Mesothelial cell of epicardium (in vitro differentiated cells): ENCODE measurements at regions not wholly inside any gene's neighbourhood (a gene's known extent, or its start where the extent isn't known, plus 50 kb on each side); places are given as distances from the start of the nearest gene placed in this dataset.

Source experiments
- DNase-seq, 2 experiments: peaks; one replicate each; pipeline ENCODE4 v3.0.0; 2021; ENCODE audit warnings: low spot score in 2 of 2; ENCODE audit not compliant: unreplicated experiment in 2 of 2
- H3K27ac Mint-ChIP-seq: 2 replicates; pipeline ENCODE4 v1.8.0; 2021; ENCODE audit warnings: mixed read lengths
- H3K27me3 Mint-ChIP-seq: 2 replicates; pipeline ENCODE4 v1.8.0; 2021; ENCODE audit warnings: low read depth, mixed read lengths
- H3K36me3 Mint-ChIP-seq: 2 replicates; pipeline ENCODE4 v1.8.0; 2021; ENCODE audit warnings: mixed read lengths
- H3K4me1 Mint-ChIP-seq: 2 replicates; pipeline ENCODE4 v1.8.0; 2021; ENCODE audit warnings: mixed read lengths
- H3K4me3 Mint-ChIP-seq: 2 replicates; pipeline ENCODE4 v1.8.0; 2021; ENCODE audit warnings: mild to moderate bottlenecking, moderate library complexity, mixed read lengths
- H3K9me3 Mint-ChIP-seq: 2 replicates; pipeline ENCODE4 v1.8.0; 2021; ENCODE audit warnings: mixed read lengths
- CTCF ChIP-seq: fragments of 200-600 bp; sonication (generic); IDR thresholded peaks from one replicate; pipeline ENCODE4 v1.5.0; 2021; ENCODE audit warnings: antibody characterized with exemption; ENCODE audit not compliant: unreplicated experiment

- Mint-ChIP-seq H3K4me3 (no peak overlapping the region), H3K4me1 (no peaks in the 10 kb centered on the region), H3K27me3 (no peaks in the 10 kb centered on the region), H3K27ac (no peak overlapping the region), H3K36me3 (peaks cover 2% of the 10 kb centered on the region), H3K9me3 (peaks cover 20% of the 10 kb centered on the region)
- no peak for DNase-seq
- no peak for TF ChIP-seq CTCF
These were observed 1506.0 kb downstream of the PCDH7 start for GRCh38 chr4:32226204-32226603.

- peaks cover 17% of the 10 kb centered on the region for H3K9me3 Mint-ChIP-seq
- no peak for DNase-seq
- H3K4me1 Mint-ChIP-seq: no peaks in the 10 kb centered on the region
- H3K4me3 Mint-ChIP-seq: no peak overlapping the region
- TF ChIP-seq CTCF: no peak
- H3K27me3 Mint-ChIP-seq: no peaks in the 10 kb centered on the region
- no peak overlapping the region for H3K27ac Mint-ChIP-seq
- H3K36me3 Mint-ChIP-seq: peaks cover 2% of the 10 kb centered on the region
These were observed 1506.6 kb downstream of the PCDH7 start for GRCh38 chr4:32226733-32227132.

- H3K4me1 Mint-ChIP-seq: peaks cover 11% of the 10 kb centered on the region
- H3K9me3 Mint-ChIP-seq: peaks cover 6% of the 10 kb centered on the region
- no peak overlapping the region for H3K27ac Mint-ChIP-seq
- no peaks in the 10 kb centered on the region for H3K27me3 Mint-ChIP-seq
- TF ChIP-seq CTCF: no peak
- no peak overlapping the region for H3K4me3 Mint-ChIP-seq
- H3K36me3 Mint-ChIP-seq: no peaks in the 10 kb centered on the region
- DNase-seq: no peak
These were observed 1523.8 kb downstream of the PCDH7 start for GRCh38 chr4:32243926-32244325.

- no peaks in the 10 kb centered on the region for H3K36me3 Mint-ChIP-seq
- peaks cover 6% of the 10 kb centered on the region for H3K4me1 Mint-ChIP-seq
- no peak for TF ChIP-seq CTCF
- peaks cover 3% of the 10 kb centered on the region for H3K9me3 Mint-ChIP-seq
- no peaks in the 10 kb centered on the region for H3K27me3 Mint-ChIP-seq
- no peak overlapping the region for H3K4me3 Mint-ChIP-seq
- H3K27ac Mint-ChIP-seq: no peak overlapping the region
- no peak for DNase-seq
These were observed 1528.9 kb downstream of the PCDH7 start for GRCh38 chr4:32249040-32249439.

- Mint-ChIP-seq H3K27ac (no peak overlapping the region), H3K27me3 (no peaks in the 10 kb centered on the region), H3K9me3 (no peaks in the 10 kb centered on the region), H3K4me1 (peaks cover 4% of the 10 kb centered on the region), H3K36me3 (no peaks in the 10 kb centered on the region), H3K4me3 (no peak overlapping the region)
- DNase-seq: no peak
- TF ChIP-seq CTCF: no peak
These were observed 1531.0 kb downstream of the PCDH7 start for GRCh38 chr4:32251126-32251525.

- Mint-ChIP-seq H3K4me1 (peaks cover 4% of the 10 kb centered on the region), H3K27ac (no peak overlapping the region)
- TF ChIP-seq CTCF: no peak
These were observed 1531.8 kb downstream of the PCDH7 start for GRCh38 chr4:32251926-32252325.

More at GRCh38 chr4:32251926-32252325, 1531.8 kb downstream of the PCDH7 start:
- Mint-ChIP-seq H3K9me3 (no peaks in the 10 kb centered on the region), H3K36me3 (no peaks in the 10 kb centered on the region), H3K27me3 (no peaks in the 10 kb centered on the region), H3K4me3 (no peak overlapping the region)
- DNase-seq: no peak
